Testis (tissue), 2 donors: ENCODE measurements at regions not wholly inside any gene's neighbourhood (a gene's known extent, or its start where the extent isn't known, plus 50 kb on each side); places are given as distances from the start of the nearest gene placed in this dataset.
"Not testable (repeated sequence)": the region's sequence is repeated elsewhere in the genome, so short reads cannot be mapped to it uniquely, and the experiment has no call there.

ENCODE experiments used
- DNase-seq: peaks from one replicate; pipeline ENCODE4 v3.0.0-alpha.2; 2019
- H3K27ac ChIP-seq, 2 donors: fragments of 200-600 bp; sonication (generic); one replicate each; pipeline ENCODE4 v1.5.1; 2019
- H3K27me3 ChIP-seq: fragments of 200-600 bp; sonication (generic); one replicate; pipeline ENCODE4 v1.5.1; 2019
- H3K36me3 ChIP-seq: fragments of 200-600 bp; sonication (generic); one replicate; pipeline ENCODE4 v1.5.1; 2017; ENCODE audit warnings: low read depth; ENCODE audit errors: missing control alignments
- H3K4me1 ChIP-seq: fragments of 200-600 bp; sonication (generic); one replicate; pipeline ENCODE4 v1.5.1; 2019
- H3K4me3 ChIP-seq, 2 donors: fragments of 200-600 bp; sonication (generic); one replicate each; pipeline ENCODE4 v1.5.1; 2017 to 2019
- H3K9me3 ChIP-seq: fragments of 200-600 bp; sonication (generic); one replicate; pipeline ENCODE4 v1.5.1; 2017
- CTCF ChIP-seq, 3 experiments: fragments of 450-650 bp in 2 of 3; fragments of 200-600 bp in 1 of 3; sonication (generic) in 1 of 3; IDR thresholded peaks; one replicate each; pipeline ENCODE4 v1.5.1; 2016 to 2019; ENCODE audit warnings: antibody characterized with exemption in 3 of 3, mild to moderate bottlenecking in 2 of 3, moderate library complexity in 1 of 3
- POLR2A ChIP-seq: fragments of 450-650 bp; IDR thresholded peaks from one replicate; pipeline ENCODE4 v1.6.1; 2017; ENCODE audit warnings: antibody characterized with exemption, mild to moderate bottlenecking, moderate library complexity
- WGBS, 2 donors: methylation state at CpG; one replicate each; pipeline ENCODE4 v1.1.5; 2018; 5-methylcytosine and 5-hydroxymethylcytosine counted together
- intact Hi-C: fragments of 100-400 bp; cut with DNase I; formaldehyde crosslinking; loops from one replicate; pipeline ENCODE4 v1.15.1; 2023; ENCODE audit warnings: low total_unique reads

- Histone ChIP-seq H3K4me3 (no peak overlapping the region), H3K27me3 (no peaks in the 10 kb centered on the region), H3K9me3 (no peaks in the 10 kb centered on the region), H3K27ac (no peak overlapping the region), H3K4me1 (no peaks in the 10 kb centered on the region), H3K36me3 (no peaks in the 10 kb centered on the region)
- TF ChIP-seq CTCF (IDR thresholded peaks at IDR 0.05), result no peak
- TF ChIP-seq POLR2A, result no peak
- intact Hi-C loops, result no loop called here
- WGBS, 2 donors, result 96 to 97% methylated on average over 5 of the region's 5 CpGs
- no peak for DNase-seq
Observed at GRCh38 chrX:39430551-39430950, 629.3 kb downstream of the MID1IP1 start.

- TF ChIP-seq POLR2A (no peak), CTCF (IDR thresholded peaks at IDR 0.05) (no peak)
- Histone ChIP-seq H3K4me3 (no peak overlapping the region), H3K36me3 (no peaks in the 10 kb centered on the region), H3K9me3 (no peaks in the 10 kb centered on the region), H3K27me3 (no peaks in the 10 kb centered on the region), H3K4me1 (no peaks in the 10 kb centered on the region), H3K27ac (no peak overlapping the region)
- no peak for DNase-seq
- intact Hi-C loops, result no loop called here
- 55 to 82% methylated on average over 2 of the region's 2 CpGs for WGBS, 2 donors
Observed at GRCh38 chrX:39431893-39432292, 630.6 kb downstream of the MID1IP1 start.

GRCh38 chrX:39434671-39435070 is 633.4 kb downstream of the MID1IP1 start:
- intact Hi-C loops, H3K4me1 ChIP-seq: not testable (repeated sequence)
- WGBS, 2 donors, result 87 to 95% methylated on average over 4 to 5 of the region's 5 CpGs

GRCh38 chrX:39436538-39436937 is 635.3 kb downstream of the MID1IP1 start:
- intact Hi-C loops, H3K27ac ChIP-seq, DNase-seq, H3K9me3 ChIP-seq, H3K36me3 ChIP-seq, H3K4me3 ChIP-seq, H3K27me3 ChIP-seq, H3K4me1 ChIP-seq: not testable (repeated sequence)
- 84 to 100% methylated on average over 4 of the region's 4 CpGs for WGBS, 2 donors

More at GRCh38 chrX:39434671-39435070, 633.4 kb downstream of the MID1IP1 start:
- not testable (repeated sequence) for H3K27ac ChIP-seq, H3K36me3 ChIP-seq, H3K4me3 ChIP-seq, DNase-seq, H3K27me3 ChIP-seq, H3K9me3 ChIP-seq

GRCh38 chrX:39437670-39438441 is 636.6 kb downstream of the MID1IP1 start:
- DNase-seq, result no peak
- no peaks in the 10 kb centered on the region for H3K27me3 ChIP-seq
- intact Hi-C loops, result no loop called here
- no peaks in the 10 kb centered on the region for H3K36me3 ChIP-seq
- H3K4me3 ChIP-seq, result no peak overlapping the region
- no peak overlapping the region for H3K27ac ChIP-seq
- H3K9me3 ChIP-seq, result no peaks in the 10 kb centered on the region
- TF ChIP-seq POLR2A, result no peak
- TF ChIP-seq CTCF (IDR thresholded peaks at IDR 0.05), result no peak
- H3K4me1 ChIP-seq, result no peaks in the 10 kb centered on the region
- WGBS, 2 donors, result 89 to 96% methylated on average over 7 to 8 of the region's 8 CpGs
